GM12892 (cell line): ENCODE measurements at regions not wholly inside any gene's neighbourhood (a gene's known extent, or its start where the extent isn't known, plus 50 kb on each side); places are given as distances from the start of the nearest gene placed in this dataset.

Experiments used
- POLR2A ChIP-seq: IDR thresholded peaks from 2 replicates; pipeline ENCODE4 v1.6.1; 2011; ENCODE audit warnings: low read depth, low read length, control low read depth
- TAF1 ChIP-seq: IDR thresholded peaks from 2 replicates; pipeline ENCODE4 v1.6.1; 2011; ENCODE audit warnings: low read depth, mild to moderate bottlenecking, control low read depth, low read length, borderline replicate concordance

DNA sequence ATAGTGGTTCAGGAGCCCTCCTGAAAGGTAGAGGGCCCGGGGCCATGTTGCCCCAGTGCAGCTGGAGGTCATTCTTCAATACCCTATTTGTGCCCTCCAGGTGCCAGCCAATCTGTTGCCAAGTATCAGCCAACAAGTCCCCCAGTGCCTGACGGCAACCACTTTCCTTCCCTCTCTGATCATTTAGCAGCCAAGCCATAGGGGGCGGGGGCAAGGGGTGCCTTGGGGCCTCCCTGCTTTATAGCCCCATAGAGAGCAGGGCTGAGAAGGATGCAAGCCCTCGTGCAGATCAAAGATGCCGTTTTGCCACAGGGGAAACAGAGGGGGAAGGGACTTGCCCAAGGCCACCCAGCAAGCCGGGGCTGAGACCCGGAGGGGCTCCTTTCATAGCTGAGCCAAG lies 149.0 kb upstream of the CHST15 start:
- no peak for TF ChIP-seq TAF1
- TF ChIP-seq POLR2A, result no peak
